HG03280 (cell line): ENCODE measurements at regions not wholly inside any gene's neighbourhood (a gene's known extent, or its start where the extent isn't known, plus 50 kb on each side); places are given as distances from the start of the nearest gene placed in this dataset.

ENCODE experiments used
- ATAC-seq: cut with Tn5 transposase; IDR thresholded peaks from one replicate; pipeline ENCODE4 v1.9.1; 2021; ENCODE audit warnings: mild to moderate bottlenecking, moderate library complexity; ENCODE audit not compliant: unreplicated experiment

DNA sequence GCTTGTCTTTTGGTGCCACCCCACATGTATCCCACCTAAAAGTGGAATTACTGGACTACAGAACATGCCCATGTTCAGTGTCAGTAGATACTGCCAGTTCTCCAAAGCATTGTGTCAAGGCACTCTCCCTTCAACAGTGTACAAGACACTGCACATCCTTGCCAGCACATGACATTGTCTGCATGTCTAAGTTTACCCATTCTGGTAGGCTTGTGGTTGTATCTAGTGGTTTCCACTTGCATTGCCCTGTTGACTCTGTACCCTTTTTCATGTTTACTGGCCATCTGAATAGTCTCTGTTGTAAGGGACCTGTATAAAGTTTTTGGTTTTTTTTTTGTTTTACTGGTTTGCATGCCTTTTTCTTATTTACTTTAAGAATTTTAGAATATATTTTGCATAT is 222.4 kb upstream of the CNR1 start:
- ATAC-seq, result no peak

- no peak for ATAC-seq
These were observed 220.0 kb upstream of the CNR1 start for GRCh38 chr6:88386167-88386566.

- ATAC-seq, result no peak
These were observed 217.0 kb upstream of the CNR1 start for GRCh38 chr6:88383183-88383582.

DNA sequence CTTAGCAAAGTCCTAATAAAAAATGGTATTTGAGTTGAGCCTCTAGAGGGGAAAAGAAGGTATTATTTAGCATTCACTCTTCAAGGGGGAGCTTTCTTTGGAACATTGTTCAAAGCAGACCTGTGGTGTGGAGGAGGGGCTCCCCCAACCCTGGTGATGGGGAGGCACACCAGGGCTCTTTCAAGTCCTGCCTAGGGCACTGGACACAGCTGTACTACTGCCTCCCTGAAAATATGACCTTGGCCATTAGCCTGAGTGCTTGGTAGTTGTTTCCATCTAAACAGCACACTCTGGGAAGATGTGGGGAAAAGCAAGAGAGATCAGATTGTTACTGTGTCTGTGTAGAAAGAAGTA is 215.1 kb upstream of the CNR1 start:
- ATAC-seq, result no peak

- no peak for ATAC-seq
These were observed 214.6 kb upstream of the CNR1 start for GRCh38 chr6:88380618-88381288.

DNA sequence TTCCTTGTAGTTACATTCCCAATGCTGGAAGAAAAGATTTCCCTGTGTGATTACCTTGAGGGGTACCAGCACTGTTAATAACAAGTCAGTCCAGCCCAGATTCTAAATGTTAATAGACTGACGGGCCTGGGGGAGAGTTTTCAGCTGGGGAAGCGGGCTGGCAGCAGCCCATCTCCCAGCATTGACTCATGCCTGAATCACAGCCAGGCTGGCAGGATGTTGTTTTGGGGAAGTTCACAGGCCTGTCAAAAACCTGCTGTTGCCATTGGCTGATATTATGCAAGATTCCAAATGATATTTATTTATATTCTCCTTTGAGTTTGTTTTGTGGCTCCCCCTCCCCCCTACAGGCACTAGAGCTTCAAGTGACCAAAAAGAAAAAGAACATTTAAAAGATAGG is 213.9 kb upstream of the CNR1 start:
- ATAC-seq, result no peak

GRCh38 chr6:88378639-88379038 is 212.5 kb upstream of the CNR1 start:
- no peak for ATAC-seq

- no peak for ATAC-seq
These were observed 211.9 kb upstream of the CNR1 start for GRCh38 chr6:88377976-88378568.

DNA sequence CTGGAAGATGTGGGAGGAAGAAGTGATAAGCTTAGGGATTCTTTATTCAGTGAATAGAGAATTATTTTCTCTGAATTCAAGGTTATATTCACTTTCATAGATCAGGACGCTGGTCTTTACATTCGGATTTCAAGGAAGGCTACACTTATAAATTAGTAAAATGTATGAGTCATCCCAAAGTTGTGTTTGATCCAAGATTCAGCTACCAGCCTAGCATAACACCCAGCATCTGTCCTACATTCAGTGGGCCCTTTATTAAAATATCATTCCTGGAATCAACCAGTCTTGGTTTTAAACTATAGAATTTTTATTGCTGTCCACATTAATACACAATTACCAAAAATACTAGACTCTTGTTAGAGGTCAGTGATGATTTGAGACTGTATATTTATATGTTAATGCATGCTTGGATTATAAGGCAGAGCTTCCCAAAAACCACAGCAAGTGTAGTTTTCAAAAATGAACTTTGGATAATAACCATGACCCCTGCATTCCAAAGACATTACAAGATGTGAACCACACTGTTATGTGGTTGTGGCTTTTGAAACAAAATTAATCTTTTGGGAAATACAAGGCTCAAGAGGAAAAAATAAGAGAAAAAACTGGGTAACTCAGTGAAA is 210.7 kb upstream of the CNR1 start:
- ATAC-seq, result no peak

GRCh38 chr6:88376197-88376596 is 210.1 kb upstream of the CNR1 start:
- ATAC-seq, result no peak

DNA sequence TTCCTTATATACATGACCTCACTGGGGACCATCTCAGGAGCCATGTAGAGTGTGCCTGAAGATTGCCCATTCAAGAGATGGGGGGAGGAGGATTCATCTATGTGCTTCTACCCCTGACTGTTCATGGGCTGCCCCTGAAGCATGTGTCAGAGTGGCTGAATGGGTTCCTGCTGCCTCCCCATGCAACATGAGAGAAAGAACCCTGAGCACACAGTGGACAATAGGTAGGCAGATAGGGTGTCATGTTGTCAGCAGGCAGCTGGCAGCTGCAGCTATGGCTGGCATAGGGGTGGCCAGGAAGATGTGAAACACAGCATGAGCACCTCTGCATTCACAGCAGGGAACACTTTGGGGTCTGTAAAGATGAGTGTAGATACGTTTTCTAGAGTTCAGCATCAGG is 208.4 kb upstream of the CNR1 start:
- no peak for ATAC-seq

GRCh38 chr6:88371480-88371879 is 205.3 kb upstream of the CNR1 start:
- no peak for ATAC-seq

DNA sequence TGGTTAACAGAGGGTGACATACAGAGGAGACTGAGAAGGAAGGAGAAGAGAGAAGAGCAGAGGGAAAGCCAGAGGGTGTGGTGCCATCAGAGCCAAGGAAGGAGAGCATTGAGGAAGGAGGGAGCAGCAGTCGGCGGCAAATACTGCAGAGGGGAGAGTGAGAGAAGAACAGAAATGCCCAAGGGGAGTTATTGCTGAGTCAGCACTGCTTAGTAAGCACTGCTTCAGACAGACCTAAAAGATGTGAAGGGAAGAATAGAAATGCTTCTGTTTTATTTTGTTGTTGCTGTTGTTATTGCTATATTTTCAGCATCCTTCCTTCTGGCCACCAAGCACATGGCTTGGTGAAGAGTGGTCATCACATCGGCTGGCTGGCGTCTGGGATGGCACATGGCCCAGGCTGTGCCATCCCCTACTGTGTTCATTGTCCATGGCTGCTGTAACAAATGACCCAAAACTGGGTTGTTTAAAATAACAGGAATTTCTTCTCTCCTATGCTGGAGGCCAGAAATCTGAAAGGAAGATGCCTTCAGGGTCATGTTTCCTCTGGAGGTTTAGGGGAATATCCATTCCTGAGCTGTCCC is 204.1 kb upstream of the CNR1 start:
- no peak for ATAC-seq

DNA sequence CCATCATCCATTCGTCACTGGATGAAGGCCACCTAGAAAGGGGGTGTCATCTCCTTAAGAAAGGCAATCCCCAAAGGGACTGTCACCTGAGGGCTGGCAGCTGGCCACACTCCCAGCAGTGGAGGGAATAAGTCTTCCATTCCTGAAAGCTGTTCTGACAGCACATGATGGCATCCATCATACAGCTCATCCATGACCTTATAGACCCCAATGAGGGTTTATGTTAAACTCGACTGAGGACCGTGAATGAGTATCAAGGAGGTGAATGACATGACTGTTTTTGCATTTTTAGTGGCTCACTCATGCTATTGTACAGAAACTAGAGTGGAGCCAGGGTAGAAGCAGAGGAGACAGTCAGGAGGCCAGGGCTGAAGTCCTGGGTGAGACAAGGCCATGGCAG is 203.1 kb upstream of the CNR1 start:
- ATAC-seq, result no peak

DNA sequence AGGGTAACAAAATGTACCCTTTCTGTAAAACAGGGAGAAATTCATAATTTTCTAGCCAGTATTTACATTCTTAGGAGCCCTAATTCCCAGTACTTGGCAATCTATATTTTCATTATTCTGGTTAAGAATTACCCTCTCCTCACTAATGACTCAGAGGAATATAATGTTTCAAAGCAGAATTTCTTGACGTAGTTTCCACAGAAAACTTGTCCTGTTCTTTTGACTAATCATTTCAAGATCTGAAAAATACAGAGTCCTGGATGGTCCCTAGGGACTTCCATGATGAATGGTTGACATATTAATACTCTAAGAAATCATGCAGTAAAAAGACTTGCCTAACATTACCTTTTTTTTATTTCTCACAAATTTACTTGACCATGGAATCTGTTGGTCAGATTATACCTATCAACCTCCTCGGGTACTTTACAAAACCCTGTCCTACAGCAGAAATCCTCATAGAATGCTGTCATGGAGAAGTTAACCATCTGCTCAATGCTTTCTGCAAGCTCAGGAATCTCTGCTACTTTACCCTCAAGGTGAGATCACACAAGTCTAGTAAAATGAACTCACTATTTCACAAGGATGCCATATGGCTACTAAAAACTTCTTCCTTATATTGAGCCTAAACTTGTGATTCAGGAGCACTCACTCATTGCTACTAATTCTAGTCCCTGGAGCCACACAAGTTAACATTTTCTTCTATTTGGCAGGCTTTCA is 202.1 kb upstream of the CNR1 start:
- ATAC-seq, result no peak

- ATAC-seq, result no peak
These were observed 201.1 kb upstream of the CNR1 start for GRCh38 chr6:88367248-88367647.

- no peak for ATAC-seq
These were observed 200.5 kb upstream of the CNR1 start for GRCh38 chr6:88366672-88367071.

DNA sequence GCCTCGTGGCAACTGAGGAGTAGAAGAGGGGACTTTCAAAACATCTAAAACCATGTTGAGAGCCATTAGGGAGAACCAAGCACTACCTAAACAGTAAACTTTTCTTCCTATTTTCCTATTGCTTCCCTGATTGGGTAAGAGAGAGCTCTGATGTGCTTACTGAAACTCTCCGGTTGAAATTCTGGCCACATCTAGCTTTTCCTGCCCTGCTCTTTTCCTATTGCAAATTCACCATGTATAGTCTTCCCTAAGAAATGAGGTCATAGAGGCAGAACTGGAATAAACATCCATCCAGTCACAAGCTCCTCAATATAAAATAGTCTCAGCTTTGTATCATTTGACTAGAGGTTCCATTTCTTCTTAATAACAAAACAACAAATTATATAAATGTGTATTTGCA is 199.5 kb upstream of the CNR1 start:
- ATAC-seq, result no peak

DNA sequence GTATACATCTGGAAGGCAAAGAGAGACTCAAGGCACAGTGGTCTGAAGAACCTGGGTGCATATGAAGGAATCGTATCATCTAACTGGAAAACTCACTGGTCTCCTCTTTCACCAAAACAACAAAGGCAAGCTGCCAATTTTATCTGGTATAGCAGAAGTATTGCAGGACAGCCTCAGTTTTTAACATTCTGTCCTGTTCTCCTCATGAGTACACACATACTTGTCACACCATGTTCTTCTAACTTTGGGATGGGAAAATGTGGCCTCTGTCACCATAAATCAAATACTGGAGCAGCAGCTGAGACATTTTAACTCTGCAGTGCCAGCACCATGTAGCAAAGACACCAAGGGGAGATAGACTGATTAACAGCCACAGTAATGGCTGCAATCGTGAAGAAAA is 199.1 kb upstream of the CNR1 start:
- ATAC-seq, result no peak

- no peak for ATAC-seq
These were observed 195.6 kb upstream of the CNR1 start for GRCh38 chr6:88361754-88362153.

- ATAC-seq, result no peak
These were observed 195.2 kb upstream of the CNR1 start for GRCh38 chr6:88361298-88361697.
